EL (cell line): ENCODE measurements at regions not wholly inside any gene's neighbourhood (a gene's known extent, or its start where the extent isn't known, plus 50 kb on each side); places are given as distances from the start of the nearest gene placed in this dataset.
"Not testable (repeated sequence)": the region's sequence is repeated elsewhere in the genome, so short reads cannot be mapped to it uniquely, and the experiment has no call there.

ENCODE experiments used
- DNase-seq: peaks from one replicate; pipeline ENCODE4 v3.0.0-alpha.2; 2016

GRCh38 chr5:1651971-1652872, 128.5 kb upstream of the LPCAT1 start:
- no peak for DNase-seq

- no peak for DNase-seq
Observed at GRCh38 chr5:1651250-1651649, 127.5 kb upstream of the LPCAT1 start.

- no peak for DNase-seq
Observed at GRCh38 chr5:1649554-1649953, 125.8 kb upstream of the LPCAT1 start.

- DNase-seq = peak; percentile 25
Observed at GRCh38 chr5:1648806-1649205, 125.0 kb upstream of the LPCAT1 start.

GRCh38 chr5:1647580-1647979, 123.8 kb upstream of the LPCAT1 start:
- no peak for DNase-seq

GRCh38 chr5:1644810-1645571, 121.2 kb upstream of the LPCAT1 start:
- DNase-seq = peak; percentile 77

GRCh38 chr5:1644393-1644809, 120.6 kb upstream of the LPCAT1 start:
- not testable (repeated sequence) for DNase-seq

GRCh38 chr5:1643651-1644392, 120.1 kb upstream of the LPCAT1 start:
- DNase-seq = no peak

GRCh38 chr5:1642621-1643061, 118.9 kb upstream of the LPCAT1 start:
- no peak for DNase-seq

- DNase-seq = no peak
Observed at GRCh38 chr5:1642221-1642620, 118.5 kb upstream of the LPCAT1 start.

GRCh38 chr5:1641560-1642166, 117.9 kb upstream of the LPCAT1 start:
- peak; percentile 85 for DNase-seq

- no peak for DNase-seq
Observed at GRCh38 chr5:1641041-1641440, 117.3 kb upstream of the LPCAT1 start.

- no peak for DNase-seq
Observed at GRCh38 chr5:1640421-1640881, 116.7 kb upstream of the LPCAT1 start.

- no peak for DNase-seq
Observed at GRCh38 chr5:1639757-1640156, 116.0 kb upstream of the LPCAT1 start.

GRCh38 chr5:1638658-1639400, 115.1 kb upstream of the LPCAT1 start:
- no peak for DNase-seq

- DNase-seq = no peak
Observed at GRCh38 chr5:1637639-1638481, 114.1 kb upstream of the LPCAT1 start.

GRCh38 chr5:1636981-1637638, 113.3 kb upstream of the LPCAT1 start:
- DNase-seq = no peak

- not testable (repeated sequence) for DNase-seq
Observed at GRCh38 chr5:1636208-1636770, 112.5 kb upstream of the LPCAT1 start.

GRCh38 chr5:1635477-1635876, 111.7 kb upstream of the LPCAT1 start:
- not testable (repeated sequence) for DNase-seq

GRCh38 chr5:1634337-1634661, 110.5 kb upstream of the LPCAT1 start:
- DNase-seq = no peak
